DND-41 (cell line): ENCODE measurements at regions not wholly inside any gene's neighbourhood (a gene's known extent, or its start where the extent isn't known, plus 50 kb on each side); places are given as distances from the start of the nearest gene placed in this dataset.

Source experiments
- ATAC-seq: fragments of 200-7000 bp; cut with Tn5 transposase; 3 replicates; pipeline ENCODE4 v1.9.1; 2021; ENCODE audit warnings: low read depth; ENCODE audit not compliant: insufficient read depth
- DNase-seq: peaks from one replicate; pipeline ENCODE4 v3.0.0-alpha.2; 2020
- H2AFZ ChIP-seq: 2 replicates; pipeline ENCODE4 v1.6.0; 2012; ENCODE audit warnings: low read depth, low read length
- H3K27ac ChIP-seq: 2 replicates; pipeline ENCODE4 v1.5.1; 2012; ENCODE audit warnings: low read length, inconsistent platforms
- H3K27me3 ChIP-seq: fragments of 200-600 bp; sonication (generic); 2 replicates; pipeline ENCODE4 v1.6.0; 2012; ENCODE audit warnings: low read length, mild to moderate bottlenecking, inconsistent platforms; ENCODE audit not compliant: insufficient read depth, poor library complexity
- H3K36me3 ChIP-seq: 2 replicates; pipeline ENCODE4 v1.5.1; 2012; ENCODE audit warnings: low read length, inconsistent platforms; ENCODE audit not compliant: insufficient read depth
- H3K4me1 ChIP-seq: 2 replicates; pipeline ENCODE4 v1.5.1; 2012; ENCODE audit warnings: mild to moderate bottlenecking, low read length; ENCODE audit not compliant: insufficient read depth
- H3K4me2 ChIP-seq: 2 replicates; pipeline ENCODE4 v1.6.0; 2012; ENCODE audit warnings: mild to moderate bottlenecking, moderate library complexity, low read length, inconsistent platforms; ENCODE audit not compliant: insufficient read depth
- H3K4me3 ChIP-seq, 2 experiments: fragments of 200-600 bp in 1 of 2; shearing (Covaris generic) in 1 of 2; 2 replicates each; pipeline ENCODE4 v1.5.1; 2012 to 2016; ENCODE audit warnings: inconsistent platforms in 2 of 2, low read length in 2 of 2, mild to moderate bottlenecking in 2 of 2, low read depth in 1 of 2, moderate library complexity in 1 of 2
- H3K79me2 ChIP-seq: 2 replicates; pipeline ENCODE4 v1.6.0; 2012; ENCODE audit warnings: low read length, inconsistent platforms; ENCODE audit not compliant: insufficient read depth
- H3K9ac ChIP-seq: 2 replicates; pipeline ENCODE4 v1.6.0; 2012; ENCODE audit warnings: low read depth, mild to moderate bottlenecking, inconsistent platforms, low read length, moderate library complexity
- H3K9me3 ChIP-seq: 2 replicates; pipeline ENCODE4 v1.5.1; 2012; ENCODE audit warnings: low read length, moderate library complexity, mild to moderate bottlenecking, inconsistent platforms; ENCODE audit not compliant: insufficient read depth, severe bottlenecking
- H4K20me1 ChIP-seq: 2 replicates; pipeline ENCODE4 v1.6.0; 2012; ENCODE audit warnings: low read length; ENCODE audit not compliant: insufficient read depth
- EZH2 ChIP-seq: IDR thresholded peaks from 3 replicates; pipeline ENCODE4 v1.6.1; 2012; ENCODE audit warnings: borderline replicate concordance, low read depth, mild to moderate bottlenecking, moderate library complexity, low read length, inconsistent platforms; ENCODE audit not compliant: severe bottlenecking
- TF ChIP-seq, protein P1 (sequence below): IDR thresholded peaks from 2 replicates; pipeline ENCODE4 v1.5.1; 2012; ENCODE audit warnings: borderline replicate concordance, low read length, moderate library complexity, mild to moderate bottlenecking; ENCODE audit not compliant: poor library complexity, severe bottlenecking; ENCODE audit errors: extremely low read depth

DNA sequence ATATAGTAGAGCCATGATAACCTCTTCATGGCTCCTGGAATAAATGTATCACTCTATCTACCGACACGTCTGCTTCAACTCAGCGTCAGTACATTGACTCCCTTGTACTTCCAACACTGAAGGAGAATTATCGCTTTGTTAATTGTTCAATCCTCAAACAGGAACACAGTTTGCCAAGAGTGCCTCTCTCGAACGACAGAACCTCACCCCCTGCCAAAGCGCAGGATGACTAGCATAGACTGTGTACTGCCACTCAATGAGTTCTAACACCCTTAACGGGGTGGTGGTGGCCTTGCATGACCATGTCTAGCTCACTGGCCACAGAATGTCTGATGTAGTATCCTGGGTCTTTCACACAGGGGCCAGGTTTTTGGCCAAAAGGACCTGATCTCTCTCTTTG, 81.4 kb upstream of the HEY2 start:
- ATAC-seq, result no peak
- Histone ChIP-seq H3K79me2 (no peaks in the 10 kb centered on the region), H3K27ac (no peak overlapping the region), H3K36me3 (no peaks in the 10 kb centered on the region), H2AFZ (no peak overlapping the region), H3K9ac (no peak overlapping the region), H3K4me2 (no peak overlapping the region), H3K4me3 (no peak overlapping the region), H3K9me3 (no peaks in the 10 kb centered on the region), H3K27me3 (no peaks in the 10 kb centered on the region), H4K20me1 (no peaks in the 10 kb centered on the region), H3K4me1 (no peaks in the 10 kb centered on the region)
- no peak for DNase-seq
- no peak for TF ChIP-seq EZH2
- TF ChIP-seq, protein P1, sequence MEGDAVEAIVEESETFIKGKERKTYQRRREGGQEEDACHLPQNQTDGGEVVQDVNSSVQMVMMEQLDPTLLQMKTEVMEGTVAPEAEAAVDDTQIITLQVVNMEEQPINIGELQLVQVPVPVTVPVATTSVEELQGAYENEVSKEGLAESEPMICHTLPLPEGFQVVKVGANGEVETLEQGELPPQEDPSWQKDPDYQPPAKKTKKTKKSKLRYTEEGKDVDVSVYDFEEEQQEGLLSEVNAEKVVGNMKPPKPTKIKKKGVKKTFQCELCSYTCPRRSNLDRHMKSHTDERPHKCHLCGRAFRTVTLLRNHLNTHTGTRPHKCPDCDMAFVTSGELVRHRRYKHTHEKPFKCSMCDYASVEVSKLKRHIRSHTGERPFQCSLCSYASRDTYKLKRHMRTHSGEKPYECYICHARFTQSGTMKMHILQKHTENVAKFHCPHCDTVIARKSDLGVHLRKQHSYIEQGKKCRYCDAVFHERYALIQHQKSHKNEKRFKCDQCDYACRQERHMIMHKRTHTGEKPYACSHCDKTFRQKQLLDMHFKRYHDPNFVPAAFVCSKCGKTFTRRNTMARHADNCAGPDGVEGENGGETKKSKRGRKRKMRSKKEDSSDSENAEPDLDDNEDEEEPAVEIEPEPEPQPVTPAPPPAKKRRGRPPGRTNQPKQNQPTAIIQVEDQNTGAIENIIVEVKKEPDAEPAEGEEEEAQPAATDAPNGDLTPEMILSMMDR, result no peak

GRCh38 chr6:125670568-125670967, 78.9 kb upstream of the HEY2 start:
- Histone ChIP-seq H3K79me2 (no peaks in the 10 kb centered on the region), H3K4me2 (no peak overlapping the region), H3K27me3 (no peaks in the 10 kb centered on the region), H2AFZ (no peak overlapping the region), H3K9ac (no peak overlapping the region), H4K20me1 (no peaks in the 10 kb centered on the region), H3K27ac (no peak overlapping the region), H3K4me3 (no peak overlapping the region), H3K36me3 (no peaks in the 10 kb centered on the region), H3K4me1 (no peaks in the 10 kb centered on the region), H3K9me3 (no peaks in the 10 kb centered on the region)
- DNase-seq (no peak), ATAC-seq (no peak)
- no peak for TF ChIP-seq EZH2
- TF ChIP-seq, protein P1, result no peak

GRCh38 chr6:125671323-125671722, 78.1 kb upstream of the HEY2 start:
- H3K4me1 ChIP-seq, result no peaks in the 10 kb centered on the region
- H3K27me3 ChIP-seq, result no peaks in the 10 kb centered on the region
- no peak overlapping the region for H3K4me2 ChIP-seq
- no peaks in the 10 kb centered on the region for H3K9me3 ChIP-seq
- H4K20me1 ChIP-seq, result no peaks in the 10 kb centered on the region
- no peak overlapping the region for H2AFZ ChIP-seq
- no peaks in the 10 kb centered on the region for H3K79me2 ChIP-seq
- H3K9ac ChIP-seq, result no peak overlapping the region
- no peak for TF ChIP-seq EZH2
- TF ChIP-seq, protein P1, result no peak
- H3K4me3 ChIP-seq, result no peak overlapping the region
- H3K27ac ChIP-seq, result no peak overlapping the region
- no peak for ATAC-seq
- no peak for DNase-seq
- H3K36me3 ChIP-seq, result no peaks in the 10 kb centered on the region

GRCh38 chr6:125674230-125674629, 75.2 kb upstream of the HEY2 start:
- no peaks in the 10 kb centered on the region for H4K20me1 ChIP-seq
- no peak overlapping the region for H3K9ac ChIP-seq
- no peaks in the 10 kb centered on the region for H3K27me3 ChIP-seq
- H3K4me3 ChIP-seq, result no peak overlapping the region
- ATAC-seq (no peak), DNase-seq (no peak)
- H3K36me3 ChIP-seq, result no peaks in the 10 kb centered on the region
- TF ChIP-seq, protein P1, result no peak
- no peak for TF ChIP-seq EZH2
- no peak overlapping the region for H2AFZ ChIP-seq
- H3K27ac ChIP-seq, result no peak overlapping the region
- H3K4me2 ChIP-seq, result no peak overlapping the region
- H3K9me3 ChIP-seq, result no peaks in the 10 kb centered on the region
- peaks cover 3% of the 10 kb centered on the region; the same call in 1 of the 2 replicates for H3K4me1 ChIP-seq
- H3K79me2 ChIP-seq, result no peaks in the 10 kb centered on the region
